Gastroesophageal sphincter (tissue), 3 donors: ENCODE measurements at regions not wholly inside any gene's neighbourhood (a gene's known extent, or its start where the extent isn't known, plus 50 kb on each side); places are given as distances from the start of the nearest gene placed in this dataset.

Source experiments
- CTCF ChIP-seq, 4 experiments: fragments of 200-600 bp in 2 of 4; fragments of 450-650 bp in 2 of 4; sonication (generic) in 1 of 4; IDR thresholded peaks; one replicate each; pipeline ENCODE4 v1.5.1; 2017 to 2019; ENCODE audit warnings: antibody characterized with exemption in 4 of 4, mild to moderate bottlenecking in 2 of 4, moderate library complexity in 2 of 4
- POLR2A ChIP-seq, 2 donors: fragments of 450-650 bp; IDR thresholded peaks; one replicate each; pipeline ENCODE4 v1.6.1; 2017; ENCODE audit warnings: antibody characterized with exemption in 2 of 2, mild to moderate bottlenecking in 2 of 2, moderate library complexity in 1 of 2
- POLR2AphosphoS5 ChIP-seq: sonication (generic); formaldehyde crosslinking; IDR thresholded peaks from one replicate; pipeline ENCODE4 v1.6.1; 2017; ENCODE audit warnings: antibody characterized with exemption

GRCh38 chr5:38765399-38765861 lies 80.4 kb upstream of the OSMR start:
- TF ChIP-seq CTCF (IDR thresholded peaks at IDR 0.05) = no peak
- TF ChIP-seq POLR2A (IDR thresholded peaks at IDR 0.05) = no peak
- no peak for TF ChIP-seq POLR2AphosphoS5
